ENCODE measurements at regions not wholly inside any gene's neighbourhood (a gene's known extent, or its start where the extent isn't known, plus 50 kb on each side); places are given as distances from the start of the nearest gene placed in this dataset.

DNA sequence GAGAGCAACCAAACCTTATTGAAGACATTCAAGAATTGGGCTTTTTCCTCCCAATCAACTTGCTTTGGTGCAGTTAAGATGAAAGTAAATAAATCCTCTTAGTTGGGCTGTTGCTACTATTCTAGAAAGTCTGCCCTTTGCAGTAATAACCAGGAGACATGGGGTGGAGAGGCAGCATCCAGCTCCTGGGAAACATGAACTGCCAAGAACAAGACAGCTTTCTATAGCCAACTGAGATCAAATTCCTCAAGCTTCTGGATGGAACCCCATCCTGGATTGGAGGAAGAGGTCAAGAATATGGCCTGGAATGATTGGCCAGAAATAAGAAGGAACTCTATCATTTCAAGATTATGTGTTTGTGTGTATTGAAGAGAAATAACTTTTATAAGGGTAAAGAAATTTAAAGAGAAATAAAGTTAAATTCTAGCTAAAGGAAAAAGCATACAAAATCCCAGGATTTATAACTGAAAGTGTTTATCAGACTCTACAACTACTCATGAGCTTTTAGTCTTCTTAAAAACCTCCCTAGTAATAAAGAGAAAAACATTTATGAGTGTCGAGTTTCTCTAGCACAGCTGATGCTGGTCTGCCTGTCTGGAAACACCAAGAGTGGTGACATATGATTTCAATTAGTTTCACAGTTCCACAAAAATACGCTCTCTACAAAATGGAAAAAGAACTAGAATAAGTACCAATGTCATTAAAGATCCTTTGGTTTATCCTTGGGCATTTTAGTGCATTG lies 70.1 kb upstream of the COL1A2 start:
- no peak for DNase-seq

DNA sequence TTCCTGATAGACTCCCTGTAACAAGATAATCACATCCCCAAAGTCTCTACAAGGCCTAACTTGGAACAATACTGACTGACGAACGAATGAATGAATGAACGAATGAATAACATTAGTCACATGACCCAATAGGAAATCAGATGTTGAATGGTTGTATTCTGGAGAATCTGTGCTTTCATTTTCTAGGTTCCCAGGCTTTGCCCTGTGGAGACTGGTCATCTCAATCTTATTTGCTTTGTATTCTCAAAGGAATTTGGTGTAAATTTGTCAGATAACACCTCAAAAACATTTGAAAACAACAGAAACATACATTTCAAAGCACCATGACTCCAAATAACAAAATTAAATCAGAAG lies 69.6 kb upstream of the COL1A2 start:
- DNase-seq, result no peak

DNA sequence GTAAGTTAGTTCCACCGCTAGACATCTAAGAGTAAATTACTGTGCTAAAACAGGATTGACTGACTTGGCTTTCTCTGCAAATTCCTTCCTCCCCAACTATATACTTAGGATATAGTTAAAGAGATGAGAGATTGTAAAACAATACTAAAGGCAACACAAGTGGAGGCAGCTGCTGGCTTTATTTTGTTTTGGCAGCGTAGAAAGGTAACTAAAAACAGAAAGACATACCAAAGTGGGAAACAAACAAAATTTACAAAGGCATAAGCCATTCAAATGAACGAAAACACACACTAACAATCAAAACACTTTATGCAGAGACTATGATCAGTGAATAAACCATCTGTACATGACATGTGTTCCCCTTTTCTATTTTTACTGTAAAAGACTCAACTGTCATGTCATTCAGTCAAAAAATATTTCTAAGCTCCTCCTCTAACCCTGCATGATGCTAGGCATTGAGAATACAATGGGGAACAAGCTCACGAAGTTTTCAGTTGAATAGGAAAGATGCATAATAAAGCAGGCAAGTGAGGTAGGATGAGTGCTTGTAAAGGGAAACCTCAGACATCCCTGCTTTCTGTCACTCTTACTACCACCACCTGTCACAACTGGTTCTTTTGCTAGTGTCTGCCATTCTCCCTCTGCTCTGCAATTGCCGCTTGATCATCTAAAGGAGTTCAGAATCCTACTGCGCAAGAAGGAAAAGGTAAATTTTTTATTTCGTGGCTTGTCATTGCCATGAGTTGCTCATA lies 64.2 kb upstream of the COL1A2 start:
- no peak for DNase-seq

DNA sequence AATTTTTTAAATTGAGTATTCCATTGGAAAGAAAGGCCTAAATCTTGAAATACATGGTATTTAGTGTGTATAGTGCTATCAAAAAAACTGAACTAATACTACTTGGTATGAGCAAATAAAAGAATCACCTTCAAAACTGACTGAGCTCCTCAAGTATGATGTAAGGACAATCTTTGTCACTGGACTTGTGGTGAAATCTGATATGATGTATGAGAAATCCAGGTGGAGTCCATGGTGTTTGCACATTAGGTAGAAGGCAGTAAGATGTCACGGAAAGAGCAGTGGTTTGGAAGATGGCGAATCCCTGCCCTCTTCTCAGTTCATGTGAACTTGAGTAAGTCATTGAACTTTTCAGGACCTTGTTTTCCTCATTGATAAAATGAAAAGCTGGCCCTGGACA lies 62.1 kb upstream of the COL1A2 start:
- no peak for DNase-seq

DNA sequence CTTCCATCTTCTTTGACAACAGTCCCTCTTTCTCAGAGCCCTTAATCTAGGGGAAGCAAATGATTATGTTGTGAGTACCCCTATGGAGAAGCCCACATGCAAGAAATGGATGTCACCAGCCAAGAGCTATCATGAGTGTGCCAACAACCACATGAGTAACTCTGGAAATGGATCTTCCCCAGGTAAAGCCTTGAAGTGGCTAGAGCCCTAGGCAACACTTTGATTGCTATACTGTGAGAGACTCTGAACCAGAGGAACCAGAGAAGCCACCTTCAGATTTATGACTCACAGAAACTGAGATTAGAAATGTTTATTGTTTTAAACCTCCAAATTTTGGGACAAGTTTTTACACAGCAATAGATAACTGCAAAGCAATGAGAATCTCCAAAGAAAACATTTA lies 60.9 kb upstream of the COL1A2 start:
- DNase-seq, result no peak

DNA sequence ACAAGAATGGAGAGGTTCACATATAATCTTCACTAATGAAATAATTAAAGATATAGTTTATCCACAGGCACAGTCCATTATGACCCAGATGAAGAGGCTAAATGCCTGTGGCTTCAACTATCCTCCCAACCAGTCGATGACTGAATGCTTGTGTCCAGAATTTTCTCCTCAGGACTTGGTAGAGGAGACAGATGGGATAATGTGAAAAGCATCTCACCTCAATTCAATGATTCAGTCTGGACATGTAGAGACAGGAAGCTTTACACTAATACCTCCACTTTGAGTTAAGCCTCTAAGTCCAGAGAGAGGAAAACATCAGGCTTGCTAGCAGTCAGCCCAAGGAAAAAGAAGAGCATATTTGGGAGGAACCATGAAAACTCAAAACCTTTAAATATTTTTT lies 59.1 kb upstream of the COL1A2 start:
- DNase-seq, result no peak

DNA sequence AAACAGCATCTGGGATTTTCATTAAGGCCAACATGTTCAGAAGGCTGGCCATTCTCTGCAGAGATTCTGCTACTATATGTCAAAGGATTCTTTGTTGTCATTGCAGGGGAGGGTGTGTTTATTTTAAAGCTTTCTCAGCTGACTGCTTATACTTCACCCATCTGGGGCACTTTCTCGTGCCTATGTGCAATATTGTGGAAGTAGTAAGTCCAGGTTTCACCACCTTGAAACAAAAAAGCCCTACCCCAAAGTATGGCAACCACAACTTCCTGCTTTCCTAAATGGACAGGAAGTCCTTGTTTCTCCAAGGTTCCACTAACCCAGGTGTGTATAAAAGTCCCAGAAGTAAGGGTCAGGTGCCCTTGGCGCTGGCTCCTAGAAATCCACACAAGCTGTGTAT lies 58.7 kb upstream of the COL1A2 start:
- no peak for DNase-seq

DNA sequence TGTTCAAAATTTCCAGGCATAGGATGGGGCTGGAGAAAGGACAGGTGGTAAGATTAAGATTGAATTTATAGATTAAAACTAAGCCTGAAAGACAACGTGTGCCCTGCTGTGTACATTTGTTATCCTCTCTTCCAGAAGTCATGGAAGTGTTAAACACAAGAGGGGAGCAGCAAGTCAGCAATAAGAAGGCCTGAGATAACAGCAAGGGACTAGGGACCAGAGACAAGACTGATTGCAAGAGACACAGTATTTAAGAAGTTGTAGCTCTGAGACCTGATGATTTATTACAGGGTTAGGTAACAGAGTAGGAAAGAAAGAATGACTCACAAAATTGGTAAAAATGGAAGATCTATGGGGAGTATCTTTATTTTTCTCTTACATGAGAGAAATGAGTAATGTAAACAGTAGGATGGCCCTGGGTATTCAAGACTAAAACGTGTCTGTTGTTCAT lies 55.7 kb upstream of the COL1A2 start:
- DNase-seq, result no peak

DNA sequence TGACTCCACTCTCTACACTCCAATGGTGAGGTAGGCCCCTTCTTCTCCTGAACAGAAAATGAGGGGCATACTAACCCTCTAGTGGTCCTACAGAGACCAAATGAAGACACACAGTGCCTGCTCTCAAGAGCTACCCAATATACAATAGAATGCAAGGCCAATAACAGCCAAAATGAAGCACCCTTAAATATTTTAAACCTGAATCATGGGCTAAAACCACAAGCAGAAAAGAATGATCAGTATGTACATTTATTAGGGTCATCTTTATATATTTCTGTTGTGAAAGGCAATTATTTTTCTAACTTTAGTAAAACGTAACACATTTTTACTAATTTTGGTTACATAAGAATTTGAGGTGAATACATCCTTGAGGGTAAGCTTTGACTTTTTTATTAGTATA lies 49.9 kb upstream of the COL1A2 start:
- no peak for DNase-seq
